ENCODE measurements at regions not wholly inside any gene's neighbourhood (a gene's known extent, or its start where the extent isn't known, plus 50 kb on each side); places are given as distances from the start of the nearest gene placed in this dataset.

- DNase-seq: no peak
Measured at GRCh38 chr1:41978986-41979385, 60.3 kb upstream of the HIVEP3 start.

DNA sequence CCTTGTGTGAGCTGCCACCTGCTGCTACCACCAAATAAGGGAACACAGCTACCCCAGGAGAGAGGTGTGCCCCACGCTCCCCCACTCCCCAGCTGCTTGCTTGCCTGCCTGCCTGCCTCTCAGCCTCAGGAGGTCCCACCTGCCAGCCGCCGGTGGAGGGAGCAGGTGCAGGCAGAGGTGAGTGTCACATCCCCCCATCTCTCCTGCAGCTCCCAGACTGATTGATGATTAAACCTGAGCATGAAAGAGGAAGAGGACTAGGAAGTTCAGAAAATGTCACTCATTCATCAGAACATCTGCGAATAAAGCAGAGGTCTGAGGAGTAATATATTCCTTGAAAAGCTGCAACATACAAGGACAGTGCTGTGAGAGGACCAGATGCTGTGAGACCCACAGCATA lies 58.6 kb upstream of the HIVEP3 start:
- DNase-seq: no peak

GRCh38 chr1:41976671-41977070 lies 57.9 kb upstream of the HIVEP3 start:
- DNase-seq: no peak

DNA sequence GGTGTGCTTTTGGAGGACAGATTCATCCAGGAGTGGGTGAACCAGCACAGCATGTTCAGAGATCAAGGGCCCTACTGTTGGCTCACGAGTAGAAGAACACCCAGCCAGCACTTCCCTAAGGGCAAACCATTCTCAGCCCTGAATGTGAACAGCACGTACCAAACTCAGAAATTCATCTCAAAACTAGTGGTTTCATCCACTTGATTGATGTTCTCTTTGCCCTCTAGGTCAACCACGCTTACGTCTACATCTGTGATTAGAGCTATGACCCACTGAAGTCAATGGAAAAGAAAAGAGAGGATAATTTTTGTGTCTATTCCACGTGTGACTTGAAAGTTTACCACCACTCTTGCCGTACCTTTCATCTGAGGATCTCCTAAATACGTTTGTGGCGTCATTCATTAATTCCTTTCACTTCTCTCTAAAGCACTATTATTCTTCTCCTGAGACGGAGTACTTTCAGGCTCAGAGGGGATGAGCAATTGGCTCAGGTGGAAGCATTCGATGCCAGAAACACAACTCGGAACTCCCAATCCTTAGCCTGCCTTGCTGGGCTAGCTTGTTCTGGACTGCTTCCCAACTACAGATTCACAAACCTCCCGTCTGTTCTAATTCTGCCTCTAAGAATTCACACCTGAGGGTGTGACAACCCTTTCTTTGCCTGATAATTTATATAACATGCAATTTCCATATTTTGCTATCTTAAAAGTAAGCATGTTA lies 57.3 kb upstream of the HIVEP3 start:
- DNase-seq: no peak

DNA sequence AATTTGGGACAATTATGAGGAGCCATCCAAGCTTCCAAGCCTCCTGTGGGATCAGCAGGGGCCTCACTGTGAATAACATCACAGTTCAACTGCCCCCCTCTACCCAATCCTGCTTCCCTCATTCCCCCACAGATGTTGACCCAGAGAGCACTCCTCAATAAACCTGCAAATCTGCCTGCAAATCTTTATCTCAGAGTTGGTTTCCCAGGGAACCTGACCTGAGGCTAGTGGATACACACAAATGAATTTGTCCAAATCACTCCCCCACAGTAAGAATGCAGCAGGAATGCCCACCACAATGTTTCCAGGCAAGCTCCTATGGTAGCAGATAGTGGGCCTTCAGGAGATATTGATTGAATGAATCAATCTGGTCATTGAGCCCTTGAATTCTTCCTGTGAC lies 56.4 kb upstream of the HIVEP3 start:
- no peak for DNase-seq

DNA sequence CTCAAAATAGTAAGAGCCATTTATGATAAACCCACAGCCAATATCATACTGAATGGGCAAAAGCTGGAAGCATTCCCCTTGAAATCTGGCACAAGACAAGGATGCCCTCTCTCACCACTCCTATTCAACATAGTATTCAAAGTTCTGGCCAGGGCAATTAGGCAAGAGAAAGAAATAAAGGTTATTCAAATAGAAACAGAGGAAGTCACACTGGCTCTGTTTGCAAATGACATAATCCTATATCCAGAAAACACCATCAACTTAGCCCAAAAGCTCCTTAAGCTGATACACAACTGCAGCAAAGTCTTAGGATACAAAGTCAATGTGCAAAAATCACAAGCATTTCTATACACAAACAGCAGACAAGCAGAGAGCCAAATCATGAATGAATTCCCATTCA lies 49.8 kb upstream of the HIVEP3 start:
- DNase-seq: peak; percentile 16

Measured in inflammatory macrophage treated with lipopolysaccharide for 4 hours (primary cell).